ENCODE measurements at regions not wholly inside any gene's neighbourhood (a gene's known extent, or its start where the extent isn't known, plus 50 kb on each side); places are given as distances from the start of the nearest gene placed in this dataset.

DNA sequence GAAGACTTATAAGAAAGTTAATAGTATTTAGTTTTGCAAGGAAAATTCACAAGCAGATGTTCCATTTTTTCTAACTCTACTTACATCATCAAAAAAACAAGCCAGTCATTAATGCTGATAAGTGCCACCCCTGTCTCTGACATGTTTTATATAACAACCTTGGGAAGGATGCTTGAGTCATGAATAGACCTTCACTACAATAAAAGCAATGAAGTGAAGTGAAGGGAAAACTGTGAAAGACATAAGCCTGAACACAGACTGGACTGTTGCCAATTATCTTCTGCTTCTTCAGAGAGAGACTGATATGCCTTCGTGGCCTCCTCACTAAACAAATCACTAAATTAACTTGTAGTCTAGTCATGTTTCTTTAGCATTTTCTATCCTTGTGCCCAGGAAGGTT lies 353.2 kb downstream of the PDHA2 start:
- H3K36me3 ChIP-seq (ENCODE audit: insufficient read depth, low read length): no peaks in the 10 kb centered on the region
- no peak for TF ChIP-seq CTCF (IDR thresholded peaks at IDR 0.05; ENCODE audit: extremely low read depth, low read depth, low read length)
- no peaks in the 10 kb centered on the region for H3K79me2 ChIP-seq (ENCODE audit: insufficient read depth, low read length)
- H3K27ac ChIP-seq (ENCODE audit: low read depth, low read length): no peak overlapping the region
- no peak overlapping the region for H3K4me3 ChIP-seq (ENCODE audit: insufficient read depth, low read length)
- H4K20me1 ChIP-seq (ENCODE audit: insufficient read depth, low read length): no peaks in the 10 kb centered on the region
- no peaks in the 10 kb centered on the region for H3K9me3 ChIP-seq (ENCODE audit: low read depth, low read length)
- H3K4me2 ChIP-seq (ENCODE audit: insufficient read depth, low read length): no peak overlapping the region
- no peaks in the 10 kb centered on the region for H3K27me3 ChIP-seq (ENCODE audit: insufficient read depth, low read length)
- H3K4me1 ChIP-seq (ENCODE audit: insufficient read depth, low read length): no peaks in the 10 kb centered on the region
- no peak overlapping the region for H2AFZ ChIP-seq (ENCODE audit: low read length)
- no peak for DNase-seq (ENCODE audit: insufficient read length, low spot score, missing footprints)

DNA sequence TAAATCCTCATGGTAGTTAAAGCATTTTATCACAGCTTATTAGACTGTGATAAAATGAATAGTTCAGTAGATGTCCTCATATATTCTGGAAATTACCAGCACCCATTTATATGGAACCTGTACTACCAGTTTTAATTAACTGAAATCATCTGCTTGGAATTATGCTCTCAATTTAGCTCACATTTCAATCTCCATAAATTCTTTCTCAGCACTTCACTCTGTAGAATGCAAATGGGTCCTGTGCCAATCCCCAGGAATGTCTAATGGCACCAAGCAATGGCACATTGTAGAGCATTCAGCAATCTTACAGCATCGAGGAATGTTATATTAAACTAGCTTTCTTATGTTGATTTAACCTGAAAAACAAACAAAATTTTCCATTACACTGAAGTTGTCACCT lies 355.1 kb downstream of the PDHA2 start:
- H3K4me3 ChIP-seq (ENCODE audit: insufficient read depth, low read length): no peak overlapping the region
- peak; percentile 42 for DNase-seq (ENCODE audit: insufficient read length, low spot score, missing footprints)
- no peaks in the 10 kb centered on the region for H3K4me1 ChIP-seq (ENCODE audit: insufficient read depth, low read length)
- no peaks in the 10 kb centered on the region for H3K79me2 ChIP-seq (ENCODE audit: insufficient read depth, low read length)
- no peak overlapping the region for H3K27ac ChIP-seq (ENCODE audit: low read depth, low read length)
- H4K20me1 ChIP-seq (ENCODE audit: insufficient read depth, low read length): no peaks in the 10 kb centered on the region
- no peak for TF ChIP-seq CTCF (IDR thresholded peaks at IDR 0.05; ENCODE audit: extremely low read depth, low read depth, low read length)
- no peaks in the 10 kb centered on the region for H3K36me3 ChIP-seq (ENCODE audit: insufficient read depth, low read length)
- H3K9me3 ChIP-seq (ENCODE audit: low read depth, low read length): no peaks in the 10 kb centered on the region
- no peak overlapping the region for H2AFZ ChIP-seq (ENCODE audit: low read length)
- H3K27me3 ChIP-seq (ENCODE audit: insufficient read depth, low read length): no peaks in the 10 kb centered on the region
- H3K4me2 ChIP-seq (ENCODE audit: insufficient read depth, low read length): no peak overlapping the region

DNA sequence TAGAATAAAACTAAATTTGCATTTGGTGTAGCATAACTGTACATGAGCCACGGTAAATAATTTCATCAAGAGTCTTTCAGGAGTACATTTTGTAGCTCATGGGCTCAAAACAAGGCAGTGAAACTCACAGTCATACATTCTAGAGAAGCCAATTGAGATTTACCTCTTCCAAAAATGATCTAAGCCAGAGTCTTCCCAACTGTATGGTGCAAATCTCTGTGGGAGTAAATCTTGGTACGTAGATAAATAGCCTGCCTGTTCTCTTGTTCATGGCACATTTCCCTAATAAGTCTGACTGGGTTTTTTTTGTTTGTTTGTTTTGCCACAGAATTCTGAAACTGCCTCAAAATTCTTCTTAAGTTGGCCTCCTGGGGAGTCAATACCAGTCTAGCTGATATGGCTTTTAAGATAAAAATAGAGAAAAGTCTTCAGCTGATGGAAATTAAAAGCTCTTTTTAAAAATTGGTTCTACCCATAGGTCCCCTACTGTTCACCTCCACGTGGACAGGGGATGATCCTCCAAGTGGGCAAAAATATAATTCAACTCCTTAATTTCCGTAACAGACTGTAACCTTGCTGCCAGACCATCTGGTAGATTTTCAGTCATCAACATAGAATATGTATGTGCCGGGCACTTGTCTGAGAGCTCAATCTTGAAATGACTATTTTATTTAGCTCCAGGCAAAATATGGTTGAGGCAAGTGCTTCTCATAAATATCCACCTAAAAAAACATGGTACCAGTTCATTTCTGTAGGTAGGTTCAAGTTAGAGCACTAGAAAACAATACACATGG lies 365.4 kb downstream of the PDHA2 start:
- TF ChIP-seq CTCF (IDR thresholded peaks at IDR 0.05; ENCODE audit: extremely low read depth, low read depth, low read length): no peak
- no peak for DNase-seq (ENCODE audit: insufficient read length, low spot score, missing footprints)
- H3K9me3 ChIP-seq (ENCODE audit: low read depth, low read length): no peaks in the 10 kb centered on the region
- H3K27me3 ChIP-seq (ENCODE audit: insufficient read depth, low read length): no peaks in the 10 kb centered on the region
- H3K27ac ChIP-seq (ENCODE audit: low read depth, low read length): no peak overlapping the region
- no peak overlapping the region for H3K4me3 ChIP-seq (ENCODE audit: insufficient read depth, low read length)
- H3K36me3 ChIP-seq (ENCODE audit: insufficient read depth, low read length): no peaks in the 10 kb centered on the region
- no peak overlapping the region for H2AFZ ChIP-seq (ENCODE audit: low read length)
- H3K4me2 ChIP-seq (ENCODE audit: insufficient read depth, low read length): no peak overlapping the region
- H4K20me1 ChIP-seq (ENCODE audit: insufficient read depth, low read length): no peaks in the 10 kb centered on the region
- H3K4me1 ChIP-seq (ENCODE audit: insufficient read depth, low read length): no peaks in the 10 kb centered on the region
- H3K79me2 ChIP-seq (ENCODE audit: insufficient read depth, low read length): no peaks in the 10 kb centered on the region

GRCh38 chr4:96227515-96227914 lies 387.6 kb downstream of the PDHA2 start:
- TF ChIP-seq CTCF (IDR thresholded peaks at IDR 0.05; ENCODE audit: extremely low read depth, low read depth, low read length): no peak
- H3K27me3 ChIP-seq (ENCODE audit: insufficient read depth, low read length): no peaks in the 10 kb centered on the region
- H3K27ac ChIP-seq (ENCODE audit: low read depth, low read length): no peak overlapping the region
- no peak overlapping the region for H2AFZ ChIP-seq (ENCODE audit: low read length)
- no peak overlapping the region for H3K4me2 ChIP-seq (ENCODE audit: insufficient read depth, low read length)
- no peaks in the 10 kb centered on the region for H3K9me3 ChIP-seq (ENCODE audit: low read depth, low read length)
- no peak for DNase-seq (ENCODE audit: insufficient read length, low spot score, missing footprints)
- H3K4me1 ChIP-seq (ENCODE audit: insufficient read depth, low read length): no peaks in the 10 kb centered on the region
- H4K20me1 ChIP-seq (ENCODE audit: insufficient read depth, low read length): no peaks in the 10 kb centered on the region
- no peaks in the 10 kb centered on the region for H3K36me3 ChIP-seq (ENCODE audit: insufficient read depth, low read length)
- H3K4me3 ChIP-seq (ENCODE audit: insufficient read depth, low read length): no peak overlapping the region
- no peaks in the 10 kb centered on the region for H3K79me2 ChIP-seq (ENCODE audit: insufficient read depth, low read length)
